Glutamatergic neuron (in vitro differentiated cells): ENCODE measurements at regions not wholly inside any gene's neighbourhood (a gene's known extent, or its start where the extent isn't known, plus 50 kb on each side); places are given as distances from the start of the nearest gene placed in this dataset.

Source experiments
- DNase-seq: peaks from one replicate; pipeline ENCODE4 v3.0.0; 2022
- H3K27ac Mint-ChIP-seq: one replicate; pipeline ENCODE4 v1.8.0; 2020; ENCODE audit warnings: mild to moderate bottlenecking, mixed read lengths, inconsistent platforms; ENCODE audit not compliant: unreplicated experiment
- H3K27me3 Mint-ChIP-seq: one replicate; pipeline ENCODE4 v1.8.0; 2020; ENCODE audit warnings: mild to moderate bottlenecking, moderate library complexity, mixed read lengths, inconsistent platforms; ENCODE audit not compliant: unreplicated experiment
- H3K36me3 Mint-ChIP-seq: one replicate; pipeline ENCODE4 v1.8.0; 2020; ENCODE audit warnings: mild to moderate bottlenecking, mixed read lengths, inconsistent platforms; ENCODE audit not compliant: unreplicated experiment
- H3K4me1 Mint-ChIP-seq: one replicate; pipeline ENCODE4 v1.8.0; 2020; ENCODE audit warnings: mild to moderate bottlenecking, low read depth, mixed read lengths, inconsistent platforms; ENCODE audit not compliant: unreplicated experiment
- H3K4me3 Mint-ChIP-seq: one replicate; pipeline ENCODE4 v1.8.0; 2020; ENCODE audit warnings: mild to moderate bottlenecking, mixed read lengths, inconsistent platforms; ENCODE audit not compliant: unreplicated experiment
- H3K9me3 Mint-ChIP-seq: one replicate; pipeline ENCODE4 v1.8.0; 2020; ENCODE audit warnings: mild to moderate bottlenecking, moderate library complexity, mixed read lengths, inconsistent platforms; ENCODE audit not compliant: unreplicated experiment
- CTCF ChIP-seq: fragments of 200-600 bp; sonication (generic); IDR thresholded peaks from one replicate; pipeline ENCODE4 v1.5.0; 2021; ENCODE audit not compliant: partially characterized antibody, unreplicated experiment

DNA sequence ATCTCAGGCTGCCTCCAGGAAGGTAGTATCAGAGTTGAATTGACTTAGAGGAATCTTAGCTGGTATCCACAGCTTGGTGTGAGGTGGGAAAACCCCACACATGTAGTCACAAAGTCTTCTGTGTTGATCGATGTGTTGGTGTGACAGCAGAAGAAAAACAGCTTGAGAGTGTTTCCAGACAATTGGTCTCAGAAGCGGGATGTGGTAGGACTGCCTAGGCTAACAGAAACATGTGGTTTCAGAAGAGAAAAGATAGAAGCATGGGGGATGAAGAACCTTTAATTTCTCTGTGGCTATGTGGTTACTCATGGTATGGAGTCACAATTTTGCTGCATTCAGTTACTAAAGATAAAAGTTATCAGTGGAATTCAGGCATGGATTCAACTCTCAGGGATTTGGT lies 134.7 kb upstream of the SLITRK5 start:
- Mint-ChIP-seq H3K9me3 (no peaks in the 10 kb centered on the region), H3K27me3 (no peaks in the 10 kb centered on the region), H3K4me3 (no peak overlapping the region), H3K36me3 (no peaks in the 10 kb centered on the region), H3K27ac (no peak overlapping the region), H3K4me1 (no peaks in the 10 kb centered on the region)
- no peak for DNase-seq
- no peak for TF ChIP-seq CTCF

DNA sequence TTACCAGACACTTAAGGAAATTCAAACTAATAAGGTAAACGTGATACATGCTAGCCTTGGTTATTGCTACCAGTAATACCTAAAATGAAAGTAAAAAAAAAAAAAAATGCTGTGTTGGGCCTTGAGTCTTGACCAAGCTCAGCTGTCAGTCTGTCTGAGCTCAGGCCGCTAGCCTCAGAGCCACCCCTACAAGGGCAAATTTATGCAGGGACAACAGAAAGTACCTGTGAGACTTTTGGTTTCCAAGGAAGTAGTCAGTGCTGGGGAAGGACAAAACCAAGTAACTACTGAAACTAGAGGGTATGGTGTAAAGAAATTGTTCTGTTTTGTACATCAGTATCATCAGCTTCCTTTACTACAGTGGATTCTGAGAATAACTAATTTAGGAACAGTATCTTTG lies 134.3 kb upstream of the SLITRK5 start:
- Mint-ChIP-seq H3K4me1 (no peaks in the 10 kb centered on the region), H3K4me3 (no peak overlapping the region), H3K36me3 (no peaks in the 10 kb centered on the region), H3K9me3 (no peaks in the 10 kb centered on the region), H3K27ac (no peak overlapping the region), H3K27me3 (no peaks in the 10 kb centered on the region)
- no peak for TF ChIP-seq CTCF
- no peak for DNase-seq

GRCh38 chr13:87537951-87538350 lies 133.2 kb upstream of the SLITRK5 start:
- no peak for TF ChIP-seq CTCF

DNA sequence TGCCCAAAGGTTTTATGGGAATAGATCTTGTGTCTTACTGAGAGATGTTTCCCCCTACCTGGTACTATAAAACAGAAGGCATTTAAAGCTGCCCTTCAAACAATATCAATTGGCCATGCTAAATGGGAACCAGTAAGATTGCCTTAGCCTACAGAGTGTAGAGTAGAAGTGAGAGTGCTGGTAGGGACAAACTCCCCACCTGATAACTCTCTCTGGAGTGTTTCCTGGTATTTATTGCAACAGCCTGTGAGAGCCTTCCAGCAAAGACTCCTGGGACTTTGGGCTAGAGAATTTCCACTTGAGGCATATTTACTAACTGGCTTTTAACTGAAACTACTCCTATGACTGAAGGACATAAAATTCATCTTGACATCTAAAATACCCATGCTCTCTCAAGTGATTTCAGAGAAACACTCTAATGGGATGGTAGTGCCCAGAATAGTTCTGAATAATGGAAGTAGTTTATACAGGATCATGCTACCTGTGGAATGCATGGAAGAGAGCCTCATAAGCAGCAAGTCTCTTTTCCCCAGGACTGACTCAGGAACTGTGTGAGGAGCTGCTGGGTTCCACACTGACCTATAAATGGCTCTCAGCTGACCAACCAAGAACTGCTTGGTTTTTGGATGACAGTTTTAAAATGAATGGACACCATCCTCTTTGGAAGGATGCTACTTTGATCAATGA lies 132.7 kb upstream of the SLITRK5 start:
- no peaks in the 10 kb centered on the region for H3K27me3 Mint-ChIP-seq
- H3K9me3 Mint-ChIP-seq: no peaks in the 10 kb centered on the region
- no peak for DNase-seq
- no peaks in the 10 kb centered on the region for H3K4me1 Mint-ChIP-seq
- H3K36me3 Mint-ChIP-seq: no peaks in the 10 kb centered on the region
- H3K27ac Mint-ChIP-seq: no peak overlapping the region
- TF ChIP-seq CTCF: no peak
- no peak overlapping the region for H3K4me3 Mint-ChIP-seq

More at GRCh38 chr13:87537951-87538350, 133.2 kb upstream of the SLITRK5 start:
- Mint-ChIP-seq H3K27ac (no peak overlapping the region), H3K27me3 (no peaks in the 10 kb centered on the region), H3K9me3 (no peaks in the 10 kb centered on the region), H3K4me1 (no peaks in the 10 kb centered on the region), H3K36me3 (no peaks in the 10 kb centered on the region), H3K4me3 (no peak overlapping the region)
- DNase-seq: no peak

DNA sequence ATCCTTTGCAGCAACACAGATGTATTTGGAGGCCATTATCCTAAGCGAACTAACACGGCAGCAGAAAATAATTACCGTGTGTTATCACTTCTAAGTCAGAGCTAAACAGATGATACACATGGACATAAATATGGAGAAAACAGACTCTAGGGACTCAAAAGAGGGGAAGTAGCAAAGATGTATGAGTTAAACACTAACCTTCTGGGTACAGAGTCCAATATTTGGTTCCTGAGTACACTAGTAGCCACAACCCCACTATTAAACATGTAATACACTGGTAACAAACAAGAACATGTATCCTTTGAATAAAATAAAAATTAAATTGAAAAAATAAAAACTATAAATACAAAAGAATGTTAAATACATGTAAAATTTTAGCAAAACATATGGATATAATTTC lies 118.0 kb upstream of the SLITRK5 start:
- Mint-ChIP-seq H3K27me3 (no peaks in the 10 kb centered on the region), H3K4me1 (peaks cover 2% of the 10 kb centered on the region), H3K36me3 (no peaks in the 10 kb centered on the region), H3K9me3 (peaks cover 3% of the 10 kb centered on the region), H3K4me3 (no peak overlapping the region), H3K27ac (no peak overlapping the region)
- no peak for DNase-seq
- no peak for TF ChIP-seq CTCF
